ENCODE measurements at regions not wholly inside any gene's neighbourhood (a gene's known extent, or its start where the extent isn't known, plus 50 kb on each side); places are given as distances from the start of the nearest gene placed in this dataset.

- no peak overlapping the region for H3K4ac ChIP-seq (ENCODE audit: low read depth, low read length)
- no peak overlapping the region for H3K18ac ChIP-seq (ENCODE audit: low read length)
- DNase-seq: no peak
- no peak overlapping the region for H2BK15ac ChIP-seq (replicated peaks; ENCODE audit: low read depth)
- H3K79me1 ChIP-seq (ENCODE audit: low read length): no peaks in the 10 kb centered on the region
- H3K9ac ChIP-seq (ENCODE audit: low read length): no peak overlapping the region
- H3K23ac ChIP-seq (ENCODE audit: low read length): no peak overlapping the region
- no peak overlapping the region for H2BK120ac ChIP-seq (ENCODE audit: low read depth, low read length)
- H3K56ac ChIP-seq (ENCODE audit: low read length): no peak overlapping the region
- H3K27ac ChIP-seq (ENCODE audit: low read depth, low read length): no peak overlapping the region
- H2AK5ac ChIP-seq (ENCODE audit: low read length): no peak overlapping the region
- H3K4me3 ChIP-seq (ENCODE audit: low read length): no peak overlapping the region
- H3K27me3 ChIP-seq (ENCODE audit: insufficient read depth, low read length, poor library complexity): no peaks in the 10 kb centered on the region
- no peak overlapping the region for H3K4me2 ChIP-seq (ENCODE audit: low read length)
- no peaks in the 10 kb centered on the region for H3K4me1 ChIP-seq (ENCODE audit: control insufficient read depth, low read depth, low read length)
- no peaks in the 10 kb centered on the region for H3K79me2 ChIP-seq (ENCODE audit: control insufficient read depth, insufficient read depth, low read length)
- no peak overlapping the region for H4K8ac ChIP-seq (ENCODE audit: low read depth, low read length)
- H4K5ac ChIP-seq (ENCODE audit: low read length): no peak overlapping the region
- no CpG with 5 or more reads among the region's 3 CpGs for WGBS (ENCODE audit: extremely low coverage, insufficient coverage, low lambda C conversion rate)
- H3K36me3 ChIP-seq (ENCODE audit: control insufficient read depth, insufficient read depth, low read length): no peaks in the 10 kb centered on the region
- H2BK5ac ChIP-seq (ENCODE audit: low read length): no peak overlapping the region
These were observed 309.8 kb upstream of the HAND2 start for GRCh38 chr4:173839865-173840264.

GRCh38 chr4:173837517-173837916 is 307.5 kb upstream of the HAND2 start:
- no peaks in the 10 kb centered on the region for H3K79me2 ChIP-seq (ENCODE audit: control insufficient read depth, insufficient read depth, low read length)
- no CpG with 5 or more reads among the region's 3 CpGs for WGBS (ENCODE audit: extremely low coverage, insufficient coverage, low lambda C conversion rate)
- no peak overlapping the region for H3K27ac ChIP-seq (ENCODE audit: low read depth, low read length)

GRCh38 chr4:173835903-173836302 is 305.9 kb upstream of the HAND2 start:
- Histone ChIP-seq H4K5ac (ENCODE audit: low read length) (no peak overlapping the region), H3K18ac (ENCODE audit: low read length) (no peak overlapping the region), H3K4ac (ENCODE audit: low read depth, low read length) (no peak overlapping the region), H3K27me3 (ENCODE audit: insufficient read depth, low read length, poor library complexity) (no peaks in the 10 kb centered on the region), H3K79me2 (ENCODE audit: control insufficient read depth, insufficient read depth, low read length) (no peaks in the 10 kb centered on the region), H2AK5ac (ENCODE audit: low read length) (no peak overlapping the region), H3K4me2 (ENCODE audit: low read length) (no peak overlapping the region), H4K8ac (ENCODE audit: low read depth, low read length) (no peak overlapping the region), H3K27ac (ENCODE audit: low read depth, low read length) (no peak overlapping the region), H3K36me3 (ENCODE audit: control insufficient read depth, insufficient read depth, low read length) (no peaks in the 10 kb centered on the region), H2BK15ac (replicated peaks; ENCODE audit: low read depth) (no peak overlapping the region), H3K4me1 (ENCODE audit: control insufficient read depth, low read depth, low read length) (no peaks in the 10 kb centered on the region), H2BK5ac (ENCODE audit: low read length) (no peak overlapping the region), H3K56ac (ENCODE audit: low read length) (no peak overlapping the region), H3K4me3 (ENCODE audit: low read length) (no peak overlapping the region), H3K9ac (ENCODE audit: low read length) (no peak overlapping the region), H2BK120ac (ENCODE audit: low read depth, low read length) (no peak overlapping the region), H3K79me1 (ENCODE audit: low read length) (no peaks in the 10 kb centered on the region), H3K23ac (ENCODE audit: low read length) (no peak overlapping the region)
- no CpG with 5 or more reads among the region's 4 CpGs for WGBS (ENCODE audit: extremely low coverage, insufficient coverage, low lambda C conversion rate)
- peak; percentile 62 for DNase-seq

More at GRCh38 chr4:173837517-173837916, 307.5 kb upstream of the HAND2 start:
- H2BK120ac ChIP-seq (ENCODE audit: low read depth, low read length): no peak overlapping the region
- H4K5ac ChIP-seq (ENCODE audit: low read length): no peak overlapping the region
- DNase-seq: no peak
- H3K27me3 ChIP-seq (ENCODE audit: insufficient read depth, low read length, poor library complexity): no peaks in the 10 kb centered on the region
- H3K4me1 ChIP-seq (ENCODE audit: control insufficient read depth, low read depth, low read length): no peaks in the 10 kb centered on the region
- H2BK15ac ChIP-seq (replicated peaks; ENCODE audit: low read depth): no peak overlapping the region
- no peak overlapping the region for H2BK5ac ChIP-seq (ENCODE audit: low read length)
- H4K8ac ChIP-seq (ENCODE audit: low read depth, low read length): no peak overlapping the region
- H3K18ac ChIP-seq (ENCODE audit: low read length): no peak overlapping the region
- H3K9ac ChIP-seq (ENCODE audit: low read length): no peak overlapping the region
- no peak overlapping the region for H3K23ac ChIP-seq (ENCODE audit: low read length)
- no peak overlapping the region for H2AK5ac ChIP-seq (ENCODE audit: low read length)
- H3K56ac ChIP-seq (ENCODE audit: low read length): no peak overlapping the region
- H3K79me1 ChIP-seq (ENCODE audit: low read length): no peaks in the 10 kb centered on the region
- H3K4me2 ChIP-seq (ENCODE audit: low read length): no peak overlapping the region
- no peaks in the 10 kb centered on the region for H3K36me3 ChIP-seq (ENCODE audit: control insufficient read depth, insufficient read depth, low read length)
- no peak overlapping the region for H3K4ac ChIP-seq (ENCODE audit: low read depth, low read length)
- H3K4me3 ChIP-seq (ENCODE audit: low read length): no peak overlapping the region

GRCh38 chr4:173834151-173834550 is 304.1 kb upstream of the HAND2 start:
- H3K4ac ChIP-seq (ENCODE audit: low read depth, low read length): no peak overlapping the region
- peak; percentile 12 for DNase-seq
- H3K4me3 ChIP-seq (ENCODE audit: low read length): no peak overlapping the region
- no peak overlapping the region for H2BK15ac ChIP-seq (replicated peaks; ENCODE audit: low read depth)
- H3K4me1 ChIP-seq (ENCODE audit: control insufficient read depth, low read depth, low read length): no peaks in the 10 kb centered on the region
- no peaks in the 10 kb centered on the region for H3K27me3 ChIP-seq (ENCODE audit: insufficient read depth, low read length, poor library complexity)
- no peak overlapping the region for H3K27ac ChIP-seq (ENCODE audit: low read depth, low read length)
- H3K23ac ChIP-seq (ENCODE audit: low read length): no peak overlapping the region
- no peak overlapping the region for H4K5ac ChIP-seq (ENCODE audit: low read length)
- no peak overlapping the region for H2BK120ac ChIP-seq (ENCODE audit: low read depth, low read length)
- no peak overlapping the region for H4K8ac ChIP-seq (ENCODE audit: low read depth, low read length)
- no peak overlapping the region for H3K56ac ChIP-seq (ENCODE audit: low read length)
- H3K79me2 ChIP-seq (ENCODE audit: control insufficient read depth, insufficient read depth, low read length): no peaks in the 10 kb centered on the region
- no CpG with 5 or more reads among the region's 1 CpG for WGBS (ENCODE audit: extremely low coverage, insufficient coverage, low lambda C conversion rate)
- no peaks in the 10 kb centered on the region for H3K79me1 ChIP-seq (ENCODE audit: low read length)
- H3K18ac ChIP-seq (ENCODE audit: low read length): no peak overlapping the region
- H3K36me3 ChIP-seq (ENCODE audit: control insufficient read depth, insufficient read depth, low read length): no peaks in the 10 kb centered on the region
- no peak overlapping the region for H3K9ac ChIP-seq (ENCODE audit: low read length)
- no peak overlapping the region for H2BK5ac ChIP-seq (ENCODE audit: low read length)
- no peak overlapping the region for H3K4me2 ChIP-seq (ENCODE audit: low read length)
- H2AK5ac ChIP-seq (ENCODE audit: low read length): no peak overlapping the region

- H3K27me3 ChIP-seq (ENCODE audit: insufficient read depth, low read length, poor library complexity): no peaks in the 10 kb centered on the region
- H3K79me1 ChIP-seq (ENCODE audit: low read length): no peaks in the 10 kb centered on the region
- no peak for DNase-seq
- H4K5ac ChIP-seq (ENCODE audit: low read length): no peak overlapping the region
- no peak overlapping the region for H3K56ac ChIP-seq (ENCODE audit: low read length)
- H2BK5ac ChIP-seq (ENCODE audit: low read length): no peak overlapping the region
- no peak overlapping the region for H3K9ac ChIP-seq (ENCODE audit: low read length)
- no peaks in the 10 kb centered on the region for H3K4me1 ChIP-seq (ENCODE audit: control insufficient read depth, low read depth, low read length)
- H3K36me3 ChIP-seq (ENCODE audit: control insufficient read depth, insufficient read depth, low read length): no peaks in the 10 kb centered on the region
- no peak overlapping the region for H3K4ac ChIP-seq (ENCODE audit: low read depth, low read length)
- H2BK15ac ChIP-seq (replicated peaks; ENCODE audit: low read depth): no peak overlapping the region
- no peak overlapping the region for H3K27ac ChIP-seq (ENCODE audit: low read depth, low read length)
- no CpG with 5 or more reads among the region's 4 CpGs for WGBS (ENCODE audit: extremely low coverage, insufficient coverage, low lambda C conversion rate)
- no peak overlapping the region for H2BK120ac ChIP-seq (ENCODE audit: low read depth, low read length)
- H3K4me3 ChIP-seq (ENCODE audit: low read length): no peak overlapping the region
- H3K79me2 ChIP-seq (ENCODE audit: control insufficient read depth, insufficient read depth, low read length): no peaks in the 10 kb centered on the region
- H2AK5ac ChIP-seq (ENCODE audit: low read length): no peak overlapping the region
- no peak overlapping the region for H3K23ac ChIP-seq (ENCODE audit: low read length)
- H3K18ac ChIP-seq (ENCODE audit: low read length): no peak overlapping the region
- H4K8ac ChIP-seq (ENCODE audit: low read depth, low read length): no peak overlapping the region
- H3K4me2 ChIP-seq (ENCODE audit: low read length): no peak overlapping the region
These were observed 299.5 kb upstream of the HAND2 start for GRCh38 chr4:173829565-173829964.

- no CpG with 5 or more reads among the region's 2 CpGs for WGBS (ENCODE audit: extremely low coverage, insufficient coverage, low lambda C conversion rate)
- H3K4me2 ChIP-seq (ENCODE audit: low read length): no peak overlapping the region
- no peak overlapping the region for H2AK5ac ChIP-seq (ENCODE audit: low read length)
- no peak overlapping the region for H3K4me3 ChIP-seq (ENCODE audit: low read length)
- H2BK120ac ChIP-seq (ENCODE audit: low read depth, low read length): no peak overlapping the region
- H3K27ac ChIP-seq (ENCODE audit: low read depth, low read length): no peak overlapping the region
- H4K5ac ChIP-seq (ENCODE audit: low read length): no peak overlapping the region
- no peak overlapping the region for H3K4ac ChIP-seq (ENCODE audit: low read depth, low read length)
- H3K36me3 ChIP-seq (ENCODE audit: control insufficient read depth, insufficient read depth, low read length): no peaks in the 10 kb centered on the region
- no peak overlapping the region for H3K56ac ChIP-seq (ENCODE audit: low read length)
- DNase-seq: peak; percentile 10
- no peak overlapping the region for H3K23ac ChIP-seq (ENCODE audit: low read length)
- no peak overlapping the region for H2BK15ac ChIP-seq (replicated peaks; ENCODE audit: low read depth)
- no peak overlapping the region for H4K8ac ChIP-seq (ENCODE audit: low read depth, low read length)
- no peak overlapping the region for H3K9ac ChIP-seq (ENCODE audit: low read length)
- H3K79me1 ChIP-seq (ENCODE audit: low read length): no peaks in the 10 kb centered on the region
- no peak overlapping the region for H3K18ac ChIP-seq (ENCODE audit: low read length)
- H2BK5ac ChIP-seq (ENCODE audit: low read length): no peak overlapping the region
- no peaks in the 10 kb centered on the region for H3K79me2 ChIP-seq (ENCODE audit: control insufficient read depth, insufficient read depth, low read length)
- no peaks in the 10 kb centered on the region for H3K4me1 ChIP-seq (ENCODE audit: control insufficient read depth, low read depth, low read length)
- H3K27me3 ChIP-seq (ENCODE audit: insufficient read depth, low read length, poor library complexity): no peaks in the 10 kb centered on the region
These were observed 297.7 kb upstream of the HAND2 start for GRCh38 chr4:173827707-173828106.
